SK-N-DZ (cell line): ENCODE measurements at regions not wholly inside any gene's neighbourhood (a gene's known extent, or its start where the extent isn't known, plus 50 kb on each side); places are given as distances from the start of the nearest gene placed in this dataset.

Source experiments
- DNase-seq: peaks from one replicate; pipeline ENCODE4 v3.0.0-alpha.2; 2015; ENCODE audit warnings: low spot score

- no peak for DNase-seq
These were observed 134.1 kb downstream of the NUDT12 start for GRCh38 chr5:103428411-103428871.

GRCh38 chr5:103427326-103427725, 135.3 kb downstream of the NUDT12 start:
- no peak for DNase-seq

DNA sequence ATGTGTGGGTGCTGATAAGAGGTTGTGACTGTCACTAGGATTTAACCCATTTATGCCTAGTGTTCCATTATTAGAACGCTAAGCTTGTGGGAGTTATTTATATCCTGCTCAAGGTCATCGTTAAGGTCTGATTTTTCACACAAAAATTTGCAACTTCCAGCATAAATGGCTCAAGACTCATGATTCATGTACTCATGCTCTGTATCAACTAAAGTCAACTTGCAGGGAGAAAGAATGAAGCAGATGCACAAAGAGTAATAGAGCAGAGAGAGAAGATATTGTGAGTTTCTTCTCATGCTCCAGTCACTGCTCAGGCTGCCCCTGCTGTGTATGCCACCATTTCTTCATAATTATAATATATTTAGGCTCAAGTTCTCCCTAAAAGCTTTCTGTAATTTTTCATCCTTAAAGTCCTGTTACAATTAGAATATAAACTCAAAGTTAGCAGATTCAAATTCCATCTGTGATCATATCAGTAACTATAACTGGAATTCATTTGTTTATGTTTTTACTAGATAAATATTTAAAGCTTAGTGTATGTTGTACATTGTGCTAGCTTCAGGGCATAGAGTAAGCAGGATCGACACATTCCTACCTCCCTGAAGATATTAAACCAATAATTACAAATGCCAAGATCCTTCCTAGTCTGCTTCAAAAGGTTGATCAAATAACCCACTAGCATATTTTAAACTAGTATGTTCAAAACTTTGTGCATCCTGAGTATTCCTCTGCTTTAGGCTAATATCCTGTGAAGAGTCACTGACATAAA, 136.7 kb downstream of the NUDT12 start:
- DNase-seq: no peak

DNA sequence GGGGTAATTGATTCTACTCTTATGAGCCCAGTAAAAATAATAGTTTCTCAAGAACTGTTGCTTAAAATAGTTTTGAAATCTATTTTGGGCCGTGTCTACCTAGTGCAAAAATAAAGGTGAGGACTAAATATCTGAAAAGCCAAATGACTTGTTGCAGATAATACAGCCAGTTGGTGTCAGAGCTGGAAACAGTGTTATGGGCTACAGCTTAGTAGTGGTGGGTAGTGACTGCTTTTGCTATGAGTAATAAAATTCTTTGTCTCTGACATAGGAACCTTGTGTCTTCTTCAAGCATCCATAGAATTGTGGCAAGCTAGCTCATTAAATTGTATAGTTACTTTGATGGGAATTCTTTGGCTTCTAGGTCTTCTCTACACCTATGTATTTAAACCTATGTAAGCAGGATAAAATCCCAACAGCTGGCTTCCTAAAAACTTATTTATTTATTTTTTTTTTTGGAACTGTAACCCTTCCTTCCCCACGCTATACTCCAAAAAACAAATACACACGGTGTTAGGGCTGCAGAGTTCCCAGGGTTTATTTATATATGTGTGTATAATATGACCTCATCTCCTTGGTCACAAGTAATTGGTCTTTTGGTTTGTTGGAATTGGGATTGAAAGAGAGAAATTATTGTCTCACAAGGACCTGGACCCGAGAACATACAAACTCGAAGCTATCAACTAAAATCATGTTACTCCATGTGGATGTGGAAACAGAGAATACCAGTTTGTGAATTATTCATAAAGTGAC, 138.0 kb downstream of the NUDT12 start:
- DNase-seq: no peak

DNA sequence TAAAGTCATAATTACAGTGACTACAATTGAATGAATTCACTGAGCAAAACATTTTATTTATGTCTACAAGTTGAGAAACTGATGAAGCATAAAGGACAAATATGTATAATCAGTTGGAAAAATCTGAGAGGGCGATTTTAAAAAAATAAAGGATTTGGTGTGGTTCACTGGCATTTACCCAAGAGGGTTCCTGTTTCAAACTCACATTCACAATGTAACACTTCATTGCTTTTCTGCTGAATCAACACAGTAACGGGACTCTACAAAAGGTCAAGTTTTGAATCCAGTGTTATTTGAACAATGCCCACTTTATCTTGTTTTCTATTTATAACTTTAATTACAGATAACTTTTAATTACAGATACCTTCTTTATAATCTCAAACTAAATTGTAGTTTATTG, 138.6 kb downstream of the NUDT12 start:
- DNase-seq: no peak

- DNase-seq: no peak
These were observed 139.8 kb downstream of the NUDT12 start for GRCh38 chr5:103422756-103423155.

GRCh38 chr5:103414604-103415003, 148.0 kb downstream of the NUDT12 start:
- DNase-seq: no peak

GRCh38 chr5:103411711-103412110, 150.9 kb downstream of the NUDT12 start:
- DNase-seq: no peak

- DNase-seq: no peak
These were observed 151.6 kb downstream of the MACIR start for GRCh38 chr5:103410172-103410571.

- no peak for DNase-seq
These were observed 150.6 kb downstream of the MACIR start for GRCh38 chr5:103409013-103409670.

GRCh38 chr5:103408408-103408807, 149.8 kb downstream of the MACIR start:
- peak; percentile 98 for DNase-seq

- peak; percentile 22 for DNase-seq
These were observed 148.8 kb downstream of the MACIR start for GRCh38 chr5:103407402-103407801.

- DNase-seq: no peak
These were observed 145.9 kb downstream of the MACIR start for GRCh38 chr5:103404483-103404882.

DNA sequence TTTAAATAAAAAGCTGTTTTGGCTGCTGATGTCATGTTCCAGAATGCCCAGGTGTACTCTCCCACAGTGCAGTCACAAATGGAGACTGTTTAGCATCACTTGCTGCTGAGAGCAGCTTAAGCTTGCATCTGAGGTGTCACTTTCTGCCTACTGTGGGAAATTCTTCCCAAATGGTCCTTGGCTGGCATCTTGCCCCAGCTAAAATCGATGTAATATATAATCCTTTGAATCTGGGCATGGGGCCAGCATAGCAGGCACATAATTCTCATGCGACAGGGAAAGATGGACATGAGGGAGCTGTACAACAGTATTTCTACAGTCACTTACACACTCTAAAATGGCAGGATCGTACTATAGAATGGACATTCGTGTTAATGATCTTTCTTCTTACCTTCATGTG, 144.3 kb downstream of the MACIR start:
- DNase-seq: no peak

DNA sequence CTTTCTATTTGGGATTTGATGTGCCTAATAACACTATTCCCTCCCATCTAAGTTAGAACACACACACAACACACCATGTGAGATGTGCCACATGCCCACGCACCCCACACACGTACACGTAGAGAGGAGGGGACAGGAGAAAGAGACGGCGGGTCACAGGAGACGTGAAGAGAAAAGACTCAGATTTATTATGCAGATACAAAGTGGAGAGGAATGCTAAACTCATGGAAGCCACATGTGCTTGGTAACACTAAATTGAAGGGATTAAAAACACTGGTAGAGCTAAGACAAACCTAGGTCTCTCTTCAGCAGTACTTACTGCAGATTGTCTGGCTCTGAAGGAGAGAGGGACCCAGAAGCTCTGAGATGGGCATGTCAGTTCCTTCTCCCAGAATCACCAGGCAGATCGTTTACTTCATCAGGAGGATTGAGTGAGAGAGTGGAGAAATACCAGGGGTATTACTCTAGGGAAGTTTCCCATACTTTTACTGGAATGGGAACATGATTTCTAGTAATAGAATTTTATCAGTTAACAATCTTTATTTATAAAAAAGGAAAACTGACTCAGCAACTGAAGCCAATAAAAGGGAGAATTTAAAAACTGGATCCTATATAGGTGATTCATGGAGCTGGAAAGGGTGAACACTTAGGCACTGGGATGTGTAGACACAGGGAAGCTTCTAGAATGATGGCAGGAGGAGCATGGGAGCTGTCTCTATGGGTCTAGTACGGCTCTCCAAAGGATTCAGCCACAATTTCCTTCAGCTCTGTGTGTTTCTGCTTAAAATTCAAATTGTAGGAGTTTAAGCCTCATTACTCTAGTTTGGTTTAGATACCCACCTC, 139.4 kb downstream of the MACIR start:
- no peak for DNase-seq

DNA sequence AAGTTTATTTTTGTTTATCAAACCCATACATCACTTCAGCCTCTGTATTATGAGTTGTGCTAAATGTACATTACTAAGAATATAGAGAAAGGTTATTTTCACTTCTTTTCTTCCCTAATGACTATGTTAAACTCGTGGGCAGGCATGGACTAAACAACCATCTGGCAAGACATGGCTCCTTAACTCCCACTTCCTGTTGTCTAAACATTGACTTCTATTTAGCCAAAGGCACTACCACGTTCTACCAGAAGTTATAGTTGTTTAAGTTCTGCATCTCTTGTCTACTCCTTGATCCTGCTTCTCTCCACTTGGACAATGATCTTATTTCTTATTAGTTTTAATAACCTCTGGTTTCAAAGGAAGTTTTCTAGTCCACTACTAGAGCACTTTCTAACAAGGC, 136.1 kb downstream of the MACIR start:
- DNase-seq: no peak

- DNase-seq: peak; percentile 62
These were observed 134.7 kb downstream of the MACIR start for GRCh38 chr5:103393101-103393754.

- no peak for DNase-seq
These were observed 133.1 kb downstream of the MACIR start for GRCh38 chr5:103391659-103392058.

- DNase-seq: no peak
These were observed 131.3 kb downstream of the MACIR start for GRCh38 chr5:103389846-103390245.

DNA sequence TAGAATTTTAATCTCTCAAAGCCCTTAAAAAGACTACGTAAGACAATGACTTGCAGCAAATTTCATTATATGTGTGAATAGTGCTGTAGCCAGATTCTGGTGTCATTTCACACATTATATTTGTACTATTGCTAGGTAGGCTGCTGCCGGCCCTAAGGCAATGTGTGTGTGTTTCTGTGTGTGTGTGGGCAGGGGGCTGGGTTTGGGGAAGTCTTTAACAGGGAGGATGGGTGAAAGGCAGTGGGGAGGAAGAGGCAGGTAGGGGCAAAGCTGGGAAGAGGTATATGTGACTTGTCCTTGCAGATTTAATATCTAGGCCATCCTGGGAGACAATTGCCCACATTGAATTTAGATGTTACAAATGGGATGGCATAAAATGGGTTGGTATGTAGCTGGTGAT, 130.8 kb downstream of the MACIR start:
- no peak for DNase-seq

- no peak for DNase-seq
These were observed 127.2 kb downstream of the MACIR start for GRCh38 chr5:103385722-103386121.
